ENCODE measurements at regions not wholly inside any gene's neighbourhood (a gene's known extent, or its start where the extent isn't known, plus 50 kb on each side); places are given as distances from the start of the nearest gene placed in this dataset.

DNA sequence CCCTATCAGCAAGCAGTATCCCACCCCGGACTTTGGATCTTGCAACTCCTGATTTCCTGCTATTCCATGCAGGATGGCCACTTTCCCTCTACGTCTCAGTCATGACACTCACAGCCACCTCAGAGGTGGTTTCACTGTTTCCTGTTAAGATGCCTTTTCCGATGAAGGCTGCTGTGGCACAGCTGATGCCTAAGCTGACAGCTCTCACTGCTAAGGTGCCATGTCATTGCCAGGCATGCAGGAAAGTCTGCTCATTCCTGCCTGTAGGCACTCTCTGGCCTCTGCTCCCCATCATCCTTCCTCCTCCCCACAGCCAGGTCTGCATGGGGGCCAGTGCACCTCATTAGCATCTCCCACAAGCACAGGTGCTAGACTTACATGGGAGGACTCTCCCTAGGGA is 173.0 kb downstream of the CBLN1 start:
- POLR2A ChIA-PET: no interaction called here
- peaks cover 22% of the 10 kb centered on the region for H3K27me3 Mint-ChIP-seq (ENCODE audit: insufficient read depth, unreplicated experiment)
- intact Hi-C loops (cut with micrococcal nuclease; ENCODE audit: unreplicated experiment): no loop called here
- TF ChIP-seq, protein P1, sequence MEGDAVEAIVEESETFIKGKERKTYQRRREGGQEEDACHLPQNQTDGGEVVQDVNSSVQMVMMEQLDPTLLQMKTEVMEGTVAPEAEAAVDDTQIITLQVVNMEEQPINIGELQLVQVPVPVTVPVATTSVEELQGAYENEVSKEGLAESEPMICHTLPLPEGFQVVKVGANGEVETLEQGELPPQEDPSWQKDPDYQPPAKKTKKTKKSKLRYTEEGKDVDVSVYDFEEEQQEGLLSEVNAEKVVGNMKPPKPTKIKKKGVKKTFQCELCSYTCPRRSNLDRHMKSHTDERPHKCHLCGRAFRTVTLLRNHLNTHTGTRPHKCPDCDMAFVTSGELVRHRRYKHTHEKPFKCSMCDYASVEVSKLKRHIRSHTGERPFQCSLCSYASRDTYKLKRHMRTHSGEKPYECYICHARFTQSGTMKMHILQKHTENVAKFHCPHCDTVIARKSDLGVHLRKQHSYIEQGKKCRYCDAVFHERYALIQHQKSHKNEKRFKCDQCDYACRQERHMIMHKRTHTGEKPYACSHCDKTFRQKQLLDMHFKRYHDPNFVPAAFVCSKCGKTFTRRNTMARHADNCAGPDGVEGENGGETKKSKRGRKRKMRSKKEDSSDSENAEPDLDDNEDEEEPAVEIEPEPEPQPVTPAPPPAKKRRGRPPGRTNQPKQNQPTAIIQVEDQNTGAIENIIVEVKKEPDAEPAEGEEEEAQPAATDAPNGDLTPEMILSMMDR (IDR thresholded peaks at IDR 0.05; ENCODE audit: insufficient read depth in 1 of 2, low read depth in 1 of 2, low read length in 1 of 2, severe bottlenecking in 1 of 2, unreplicated experiment in 1 of 2): no peak
- H3K27ac Mint-ChIP-seq (ENCODE audit: unreplicated experiment): no peak overlapping the region
- CTCF ChIA-PET: no interaction called here
- no peak for DNase-seq
- no peaks in the 10 kb centered on the region for H3K9me3 Mint-ChIP-seq (ENCODE audit: unreplicated experiment)
- H3K4me3 ChIP-seq (ENCODE audit: low read depth, low read length): no peak overlapping the region
- H3K9me3 ChIP-seq: no peaks in the 10 kb centered on the region
- H3K4me1 ChIP-seq: no peaks in the 10 kb centered on the region
- H3K4me1 Mint-ChIP-seq (ENCODE audit: low read depth, unreplicated experiment): no peaks in the 10 kb centered on the region
- H3K36me3 Mint-ChIP-seq (ENCODE audit: insufficient read depth, unreplicated experiment): no peaks in the 10 kb centered on the region
- H3K4me3 Mint-ChIP-seq (ENCODE audit: unreplicated experiment): no peak overlapping the region
- no peaks in the 10 kb centered on the region; the same call in none of the 2 replicates for H3K27me3 ChIP-seq (replicated peaks; ENCODE audit: control insufficient read depth, insufficient read depth, low read length)
- H3K36me3 ChIP-seq (ENCODE audit: control insufficient read depth, insufficient read depth, low read length): no peaks in the 10 kb centered on the region
- BruUV-seq (replicated peaks): no TSS peak

DNA sequence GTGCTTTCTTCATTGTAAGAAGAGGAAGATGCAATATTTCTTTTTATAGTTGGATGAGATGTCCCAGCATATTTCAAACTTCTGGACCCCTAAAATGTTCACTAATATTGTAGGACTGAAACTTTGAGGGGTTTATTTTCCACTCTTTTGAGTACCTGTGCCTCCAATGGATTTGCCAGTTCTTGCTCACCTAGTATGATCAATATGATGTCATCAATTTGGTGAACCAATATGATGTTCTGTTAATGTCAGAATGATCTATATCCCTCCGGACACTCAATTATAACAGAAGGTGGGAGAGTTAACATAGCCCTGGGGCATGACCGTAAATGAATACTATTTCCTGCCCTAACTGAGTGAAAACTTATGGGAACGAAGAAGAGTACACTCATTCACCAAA is 178.3 kb downstream of the CBLN1 start:
- no peak overlapping the region for H3K4me3 ChIP-seq (ENCODE audit: low read depth, low read length)
- CTCF ChIA-PET: no interaction called here

DNA sequence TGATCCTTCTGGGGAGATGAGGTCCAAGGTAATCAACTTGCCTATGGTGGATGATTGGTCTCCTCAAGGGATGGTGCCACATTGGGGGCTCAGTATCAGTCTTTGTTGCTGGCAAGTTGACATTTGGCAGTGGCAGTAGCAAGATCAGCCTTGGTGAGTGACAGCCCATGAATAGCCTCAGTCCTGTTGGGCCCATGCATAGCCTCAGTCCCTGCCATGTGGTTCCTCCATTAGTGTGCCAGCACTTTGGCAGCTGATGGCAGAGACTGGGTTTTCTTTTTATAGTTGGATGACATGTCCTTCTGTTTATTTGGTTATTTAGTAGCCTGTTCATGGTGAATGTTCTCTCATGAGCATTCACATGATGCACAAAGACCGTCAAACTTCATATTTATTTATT is 179.6 kb downstream of the CBLN1 start:
- POLR2A ChIA-PET: no interaction called here
- H3K36me3 Mint-ChIP-seq (ENCODE audit: insufficient read depth, unreplicated experiment): no peaks in the 10 kb centered on the region
- no peaks in the 10 kb centered on the region for H3K9me3 Mint-ChIP-seq (ENCODE audit: unreplicated experiment)
- Histone ChIP-seq H3K9me3 (no peaks in the 10 kb centered on the region), H3K4me3 (ENCODE audit: low read depth, low read length) (no peak overlapping the region), H3K4me1 (no peaks in the 10 kb centered on the region), H3K36me3 (ENCODE audit: control insufficient read depth, insufficient read depth, low read length) (no peaks in the 10 kb centered on the region), H3K27me3 (replicated peaks; ENCODE audit: control insufficient read depth, insufficient read depth, low read length) (no peaks in the 10 kb centered on the region)
- CTCF ChIA-PET: no interaction called here
- intact Hi-C loops (cut with micrococcal nuclease; ENCODE audit: unreplicated experiment): no loop called here
- H3K27me3 Mint-ChIP-seq (ENCODE audit: insufficient read depth, unreplicated experiment): peaks cover 3% of the 10 kb centered on the region
- no peak overlapping the region for H3K27ac Mint-ChIP-seq (ENCODE audit: unreplicated experiment)
- BruUV-seq (replicated peaks): no TSS peak
- TF ChIP-seq, protein P1 (IDR thresholded peaks at IDR 0.05; ENCODE audit: insufficient read depth in 1 of 2, low read depth in 1 of 2, low read length in 1 of 2, severe bottlenecking in 1 of 2, unreplicated experiment in 1 of 2): no peak
- DNase-seq: no peak
- no peaks in the 10 kb centered on the region for H3K4me1 Mint-ChIP-seq (ENCODE audit: low read depth, unreplicated experiment)
- H3K4me3 Mint-ChIP-seq (ENCODE audit: unreplicated experiment): no peak overlapping the region

More for the DNA sequence above, 178.3 kb downstream of the CBLN1 start:
- no peak overlapping the region for H3K27ac Mint-ChIP-seq (ENCODE audit: unreplicated experiment)
- no TSS peak for BruUV-seq (replicated peaks)
- Histone ChIP-seq H3K9me3 (no peaks in the 10 kb centered on the region), H3K4me1 (no peaks in the 10 kb centered on the region), H3K36me3 (ENCODE audit: control insufficient read depth, insufficient read depth, low read length) (no peaks in the 10 kb centered on the region), H3K27me3 (replicated peaks; ENCODE audit: control insufficient read depth, insufficient read depth, low read length) (no peaks in the 10 kb centered on the region; the same call in 1 of the 2 replicates)
- DNase-seq: no peak
- no peak overlapping the region for H3K4me3 Mint-ChIP-seq (ENCODE audit: unreplicated experiment)
- H3K27me3 Mint-ChIP-seq (ENCODE audit: insufficient read depth, unreplicated experiment): peaks cover 2% of the 10 kb centered on the region
- POLR2A ChIA-PET: no interaction called here
- no peaks in the 10 kb centered on the region for H3K4me1 Mint-ChIP-seq (ENCODE audit: low read depth, unreplicated experiment)
- TF ChIP-seq, protein P1 (IDR thresholded peaks at IDR 0.05; ENCODE audit: insufficient read depth in 1 of 2, low read depth in 1 of 2, low read length in 1 of 2, severe bottlenecking in 1 of 2, unreplicated experiment in 1 of 2): no peak
- intact Hi-C loops (cut with micrococcal nuclease; ENCODE audit: unreplicated experiment): no loop called here
- H3K9me3 Mint-ChIP-seq (ENCODE audit: unreplicated experiment): no peaks in the 10 kb centered on the region
- H3K36me3 Mint-ChIP-seq (ENCODE audit: insufficient read depth, unreplicated experiment): no peaks in the 10 kb centered on the region

Data from Caco-2 (cell line).